Testis (tissue), 2 donors: ENCODE measurements at regions not wholly inside any gene's neighbourhood (a gene's known extent, or its start where the extent isn't known, plus 50 kb on each side); places are given as distances from the start of the nearest gene placed in this dataset.

ENCODE experiments used
- CTCF ChIP-seq, 3 experiments: fragments of 450-650 bp in 2 of 3; fragments of 200-600 bp in 1 of 3; sonication (generic) in 1 of 3; IDR thresholded peaks; one replicate each; pipeline ENCODE4 v1.5.1; 2016 to 2019; ENCODE audit warnings: antibody characterized with exemption in 3 of 3, mild to moderate bottlenecking in 2 of 3, moderate library complexity in 1 of 3
- POLR2A ChIP-seq: fragments of 450-650 bp; IDR thresholded peaks from one replicate; pipeline ENCODE4 v1.6.1; 2017; ENCODE audit warnings: antibody characterized with exemption, mild to moderate bottlenecking, moderate library complexity

- TF ChIP-seq CTCF (IDR thresholded peaks at IDR 0.05) = no peak
- TF ChIP-seq POLR2A = no peak
Measured at GRCh38 chr20:52539891-52540290, 348.3 kb upstream of the ZFP64 start.
